ENCODE measurements at regions not wholly inside any gene's neighbourhood (a gene's known extent, or its start where the extent isn't known, plus 50 kb on each side); places are given as distances from the start of the nearest gene placed in this dataset.
"Not testable (repeated sequence)": the region's sequence is repeated elsewhere in the genome, so short reads cannot be mapped to it uniquely, and the experiment has no call there.

DNA sequence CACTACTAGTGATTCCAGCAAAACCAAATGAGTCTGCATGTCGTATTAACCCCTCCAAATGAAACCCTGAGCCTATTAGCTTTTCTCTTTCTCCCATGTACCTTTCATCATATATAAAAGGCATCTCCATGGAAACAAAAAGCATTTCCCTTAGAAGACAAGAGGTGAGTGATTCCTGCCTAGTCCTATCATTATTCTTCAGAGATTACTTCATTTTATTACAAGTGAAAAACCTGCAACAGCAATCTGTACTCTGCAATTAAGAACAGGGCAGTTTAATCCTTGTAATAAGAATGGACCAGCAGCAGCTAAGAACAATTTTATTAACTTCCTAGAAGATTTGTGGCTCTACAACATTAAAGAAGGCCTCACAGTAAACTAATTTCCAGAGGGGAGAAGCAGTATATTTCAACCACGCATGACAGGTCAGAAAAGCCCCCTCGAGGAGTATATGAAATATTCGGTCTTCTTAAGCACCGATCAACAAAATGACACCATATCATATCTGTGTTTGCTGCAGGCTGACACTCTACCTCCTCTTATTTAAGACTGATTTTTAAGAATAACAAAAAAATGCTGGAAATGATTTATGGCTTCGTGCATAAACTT is 132.3 kb upstream of the TFPI start:
- DNase-seq: no peak

- no peak for DNase-seq
Observed at GRCh38 chr2:187687585-187687984, 133.3 kb upstream of the TFPI start.

- no peak for DNase-seq
Observed at GRCh38 chr2:187689372-187689771, 135.1 kb upstream of the TFPI start.

DNA sequence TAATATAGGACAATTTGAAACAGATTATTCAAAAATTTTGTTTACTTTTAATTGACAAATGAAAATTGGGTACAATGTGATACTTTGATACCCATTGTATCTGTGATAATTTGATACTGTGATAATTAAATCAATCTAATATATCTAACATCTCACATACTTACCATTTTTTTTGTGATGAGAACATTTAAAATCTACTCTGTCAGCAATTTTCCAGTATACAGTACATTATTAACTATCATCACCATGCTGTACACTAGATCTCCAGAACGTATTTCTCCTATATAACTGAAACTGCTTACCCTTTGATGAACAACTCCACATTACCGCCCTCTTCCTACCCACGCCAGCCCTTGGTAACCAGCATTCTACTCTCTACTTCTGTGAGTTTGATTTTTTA is 139.7 kb upstream of the TFPI start:
- DNase-seq: no peak

GRCh38 chr2:187696644-187697043 is 142.4 kb upstream of the TFPI start:
- DNase-seq: not testable (repeated sequence)

GRCh38 chr2:187698374-187699110 is 144.3 kb upstream of the TFPI start:
- no peak for DNase-seq

DNA sequence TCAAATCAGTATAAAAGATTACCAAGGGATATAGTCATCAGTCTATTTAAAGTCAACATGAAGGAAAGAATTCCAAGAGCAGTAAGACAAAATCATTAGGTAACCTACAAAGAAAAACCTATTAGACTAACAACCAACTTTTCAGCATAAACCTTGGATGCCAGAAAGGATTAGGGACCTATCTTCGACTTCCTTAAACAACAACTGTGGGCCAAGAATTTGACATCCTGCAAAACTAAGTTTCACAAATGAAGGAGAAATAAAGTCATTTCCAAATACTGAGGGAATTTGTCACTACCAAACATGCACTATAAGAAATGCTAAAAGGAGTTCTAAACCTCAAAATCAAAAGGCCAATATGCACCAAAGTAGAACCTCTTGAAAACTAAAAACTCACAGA is 147.9 kb upstream of the TFPI start:
- DNase-seq: no peak

GRCh38 chr2:187708272-187708671 is 154.0 kb upstream of the TFPI start:
- DNase-seq: no peak

- no peak for DNase-seq
Observed at GRCh38 chr2:187709065-187709464, 154.8 kb upstream of the TFPI start.

DNA sequence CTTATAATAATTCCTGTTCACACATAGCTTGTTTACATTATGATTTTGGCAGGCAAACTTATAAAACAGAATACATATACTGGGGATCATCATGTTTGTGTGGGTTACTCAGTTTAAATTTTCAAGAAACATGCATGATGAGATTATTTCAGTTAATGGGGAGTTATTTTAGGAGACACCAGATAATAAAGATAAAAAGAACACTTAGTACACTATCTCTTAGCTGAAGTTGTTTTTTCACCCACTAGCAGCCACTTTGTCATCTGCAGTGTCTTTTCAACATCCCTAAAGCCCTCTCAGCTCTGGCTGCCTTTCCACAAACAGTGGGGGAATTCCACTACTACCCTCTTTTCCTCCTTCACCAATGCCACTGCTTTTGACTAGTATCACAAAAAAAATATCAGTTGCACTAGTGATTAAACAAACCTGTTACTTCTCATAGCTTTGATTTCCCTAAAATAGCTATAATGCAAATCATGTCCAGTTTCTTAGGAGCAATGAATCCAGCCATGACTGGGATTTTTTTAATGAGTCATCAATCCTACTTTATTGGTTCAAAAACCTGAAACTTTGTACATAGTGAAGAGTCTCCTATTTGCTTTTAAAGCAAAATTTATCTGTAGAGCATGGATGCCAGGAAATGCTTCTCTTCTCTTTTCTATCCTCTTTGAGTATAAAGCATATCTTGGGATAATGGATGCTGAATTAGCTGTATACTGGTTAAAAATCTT is 156.7 kb upstream of the TFPI start:
- no peak for DNase-seq

DNA sequence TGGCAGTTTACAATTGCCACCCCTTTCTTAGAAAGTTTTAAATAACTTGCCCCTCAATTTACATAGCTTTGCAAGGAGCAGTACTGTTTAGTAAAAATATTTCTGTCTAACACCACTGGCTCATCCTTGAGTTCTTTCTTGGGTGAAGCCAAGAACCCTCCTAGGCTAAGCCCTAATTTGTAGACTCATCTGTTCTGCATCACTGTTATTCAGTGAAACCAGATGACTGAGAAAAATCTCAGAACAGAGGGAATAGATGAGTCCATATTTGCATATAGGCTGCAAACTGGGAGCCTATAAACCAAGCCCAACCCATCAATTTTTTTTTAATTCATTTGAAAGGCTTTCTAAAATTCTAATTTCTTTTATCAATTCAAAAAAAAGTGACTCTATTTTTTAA is 161.4 kb upstream of the TFPI start:
- no peak for DNase-seq

DNA sequence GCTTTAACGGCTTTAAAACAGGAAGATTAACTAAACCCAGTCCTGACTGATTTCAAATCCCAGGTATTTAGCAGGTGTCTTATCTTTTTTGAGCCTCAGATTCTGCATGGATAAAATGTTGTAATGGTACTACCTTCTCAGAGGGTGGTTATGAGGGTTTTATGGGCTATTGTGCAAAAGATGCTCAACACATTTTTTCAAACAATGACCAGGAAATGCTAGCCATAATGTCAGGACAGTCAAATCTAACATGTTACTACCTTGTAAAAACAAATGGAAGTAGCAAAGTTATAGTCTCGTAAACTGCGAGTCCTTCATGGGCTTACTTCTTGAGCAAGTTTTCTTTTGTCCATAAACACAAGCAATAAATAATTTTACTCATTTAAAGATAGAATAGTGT is 162.1 kb upstream of the TFPI start:
- no peak for DNase-seq

- no peak for DNase-seq
Observed at GRCh38 chr2:187718092-187718491, 163.9 kb upstream of the TFPI start.

- DNase-seq: no peak
Observed at GRCh38 chr2:187719510-187719909, 165.3 kb upstream of the TFPI start.

DNA sequence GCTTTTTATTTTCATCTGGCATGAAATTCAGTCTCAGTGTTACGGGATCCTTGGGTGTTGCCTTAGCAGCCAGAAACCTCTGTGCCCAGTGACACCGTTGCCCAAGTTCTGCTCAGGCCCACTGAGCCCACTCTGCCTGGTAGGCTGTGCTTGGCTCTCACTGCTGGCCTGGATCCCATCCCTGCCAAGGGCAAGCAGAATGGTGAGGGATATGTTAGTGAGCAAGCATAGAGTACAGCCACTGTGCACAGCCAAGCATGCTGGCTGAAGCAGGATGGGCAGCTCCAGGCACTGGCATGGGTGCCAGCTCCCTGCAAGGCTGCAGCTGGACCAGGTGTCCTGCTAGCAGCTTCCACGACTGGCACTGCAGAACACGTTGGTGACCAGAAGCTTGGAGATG is 194.7 kb upstream of the TFPI start:
- no peak for DNase-seq

DNA sequence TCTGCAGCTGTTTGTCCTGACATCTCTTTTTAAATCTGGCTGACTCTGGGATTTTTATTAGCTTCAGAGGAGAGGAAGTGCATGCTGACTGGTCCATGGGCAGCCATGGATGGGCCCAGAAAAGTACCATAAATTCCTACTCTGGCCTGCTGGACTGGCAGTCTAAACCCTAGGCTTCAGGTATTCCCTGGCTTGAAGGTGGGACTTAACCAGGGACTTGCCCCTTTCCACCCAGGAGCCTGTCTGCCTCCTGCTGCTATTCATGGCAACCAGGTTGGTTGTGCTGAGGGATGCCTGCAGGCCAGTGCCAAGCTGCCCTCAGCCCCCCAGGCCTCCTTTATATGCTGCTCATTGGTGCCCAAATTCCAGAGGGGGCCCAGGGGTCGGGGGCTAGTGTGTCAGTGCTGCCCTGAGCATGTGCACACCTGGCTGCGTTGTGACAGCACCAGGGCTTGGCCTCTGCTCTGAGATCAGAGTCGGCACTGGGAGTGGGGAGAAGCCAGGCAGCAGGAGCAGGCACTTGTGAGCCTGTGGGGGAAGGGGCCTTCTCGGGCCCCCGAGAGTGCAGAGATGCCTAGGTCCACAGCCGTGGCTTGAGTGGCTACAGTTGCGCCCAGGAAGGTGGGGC is 195.7 kb upstream of the TFPI start:
- DNase-seq: no peak

GRCh38 chr2:187768995-187769394 is 214.8 kb upstream of the TFPI start:
- no peak for DNase-seq

GRCh38 chr2:187769437-187769836 is 215.2 kb upstream of the TFPI start:
- DNase-seq: no peak

GRCh38 chr2:187774551-187775071 is 220.4 kb upstream of the TFPI start:
- DNase-seq: no peak

DNA sequence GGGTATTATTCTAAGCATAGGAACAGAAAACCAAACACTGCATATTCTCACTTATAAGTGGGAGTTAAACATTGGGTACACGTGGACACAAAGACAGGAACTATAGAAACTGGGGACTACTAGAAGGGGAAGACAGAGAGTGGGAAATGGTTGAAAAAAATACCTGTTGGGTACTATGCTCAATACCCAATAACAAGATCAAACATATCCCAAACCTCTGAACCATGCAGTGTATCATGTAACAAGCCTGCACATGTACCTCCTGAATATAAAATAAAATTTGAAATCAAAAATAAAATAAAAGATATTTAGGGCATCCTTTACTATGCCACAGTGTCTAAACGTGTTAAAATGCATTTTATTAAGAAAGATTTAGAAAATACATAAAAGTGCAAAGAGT is 221.0 kb upstream of the TFPI start:
- no peak for DNase-seq

GRCh38 chr2:187775651-187776050 is 221.4 kb upstream of the TFPI start:
- no peak for DNase-seq

DNA sequence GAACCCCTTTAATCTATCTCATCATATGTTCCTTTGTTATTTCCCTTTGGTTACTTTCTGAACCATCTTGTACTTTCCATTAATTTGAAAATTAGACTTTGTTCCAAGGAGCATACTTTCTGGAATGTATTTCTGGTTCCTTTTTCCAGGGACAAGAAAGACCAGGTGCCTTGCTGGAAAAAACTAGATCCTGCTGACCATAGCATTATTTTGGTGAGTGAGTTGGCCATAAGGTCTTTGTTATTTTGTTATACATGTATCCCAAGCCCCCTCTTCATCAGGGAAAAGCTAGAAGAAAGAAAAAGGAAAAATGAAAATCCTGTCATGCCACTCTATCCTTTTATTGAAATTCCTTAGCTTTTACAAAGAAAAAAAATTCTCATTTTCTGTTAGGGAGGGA is 228.1 kb upstream of the TFPI start:
- DNase-seq: no peak

- no peak for DNase-seq
Observed at GRCh38 chr2:187783446-187783845, 229.2 kb upstream of the TFPI start.

DNA sequence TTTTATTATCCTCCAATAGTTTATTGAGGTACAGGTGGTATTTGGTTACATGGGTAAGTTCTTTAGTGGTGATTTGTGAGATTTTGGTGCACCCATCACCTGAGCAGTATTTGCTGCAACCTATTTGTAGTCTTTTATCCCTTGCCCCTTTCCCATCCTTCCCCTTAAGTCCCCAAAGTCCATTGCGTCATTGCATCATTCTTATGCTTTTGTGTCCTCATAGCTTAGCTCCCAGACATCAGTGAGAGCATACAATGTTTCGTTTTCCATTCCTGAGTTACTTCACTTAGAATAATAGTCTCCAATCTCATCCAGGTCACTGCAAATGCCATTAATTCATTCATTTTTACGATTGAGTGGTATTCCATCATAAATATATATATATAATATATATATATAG is 229.9 kb upstream of the TFPI start:
- not testable (repeated sequence) for DNase-seq
